Neural cell (in vitro differentiated cells): ENCODE measurements at regions not wholly inside any gene's neighbourhood (a gene's known extent, or its start where the extent isn't known, plus 50 kb on each side); places are given as distances from the start of the nearest gene placed in this dataset.

Source experiments
- EP300 ChIP-seq: fragments of 450-650 bp; conservative IDR thresholded peaks from 2 replicates; pipeline ENCODE4 v1.6.1; 2014; ENCODE audit warnings: antibody characterized with exemption, mild to moderate bottlenecking, moderate library complexity; ENCODE audit not compliant: poor library complexity, severe bottlenecking
- EZH2 ChIP-seq: fragments of 200-600, 300-800 bp; shearing (Covaris generic), sonication (generic); IDR thresholded peaks from 2 replicates; pipeline ENCODE4 v1.6.1; 2014; ENCODE audit warnings: antibody characterized with exemption, low read length, borderline replicate concordance, mild to moderate bottlenecking; ENCODE audit not compliant: insufficient read depth, poor library complexity, severe bottlenecking
- POLR2AphosphoS5 ChIP-seq: IDR thresholded peaks from 2 replicates; pipeline ENCODE4 v1.6.1; 2012
- RAD21 ChIP-seq: fragments of 450-650 bp; conservative IDR thresholded peaks from 2 replicates; pipeline ENCODE4 v1.6.1; 2014; ENCODE audit warnings: antibody characterized with exemption, mild to moderate bottlenecking, moderate library complexity
- SMC3 ChIP-seq: fragments of 450-650 bp; conservative IDR thresholded peaks from 2 replicates; pipeline ENCODE4 v1.6.1; 2014; ENCODE audit warnings: antibody characterized with exemption, mild to moderate bottlenecking, moderate library complexity; ENCODE audit not compliant: poor library complexity
- TAF1 ChIP-seq: IDR thresholded peaks from 2 replicates; pipeline ENCODE4 v1.6.1; 2012; ENCODE audit warnings: low read depth
- TF ChIP-seq, protein P1 (sequence below): fragments of 450-650 bp; IDR thresholded peaks from 2 replicates; pipeline ENCODE4 v1.5.1; 2014; ENCODE audit warnings: antibody characterized with exemption, mild to moderate bottlenecking, moderate library complexity; ENCODE audit not compliant: poor library complexity, severe bottlenecking
- TF ChIP-seq, protein P2 (sequence below): IDR thresholded peaks from 2 replicates; pipeline ENCODE4 v1.6.1; 2012; ENCODE audit warnings: borderline replicate concordance

DNA sequence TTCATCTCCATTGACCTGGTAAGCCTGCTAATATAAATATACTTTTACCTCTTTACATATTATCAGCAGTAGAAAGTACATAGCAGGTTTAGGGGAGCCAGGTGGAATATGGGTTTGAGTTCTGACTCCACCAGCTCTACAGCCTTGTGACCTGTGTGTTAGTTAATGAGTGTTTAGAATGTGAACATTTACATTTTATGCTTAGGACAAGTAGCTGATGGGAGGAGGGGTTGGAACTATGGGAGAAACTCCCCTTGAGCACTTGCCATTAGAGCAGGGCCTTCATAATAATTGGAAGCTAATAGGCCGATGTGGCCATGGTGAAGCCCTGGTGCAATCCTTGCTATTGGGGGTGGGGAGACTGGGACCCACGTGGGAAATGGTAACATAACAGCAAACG is 148.3 kb upstream of the NTRK2 start:
- TF ChIP-seq TAF1 (no peak), EP300 (no peak), POLR2AphosphoS5 (no peak), EZH2 (no peak), RAD21 (no peak), SMC3 (no peak)
- TF ChIP-seq, protein P1, sequence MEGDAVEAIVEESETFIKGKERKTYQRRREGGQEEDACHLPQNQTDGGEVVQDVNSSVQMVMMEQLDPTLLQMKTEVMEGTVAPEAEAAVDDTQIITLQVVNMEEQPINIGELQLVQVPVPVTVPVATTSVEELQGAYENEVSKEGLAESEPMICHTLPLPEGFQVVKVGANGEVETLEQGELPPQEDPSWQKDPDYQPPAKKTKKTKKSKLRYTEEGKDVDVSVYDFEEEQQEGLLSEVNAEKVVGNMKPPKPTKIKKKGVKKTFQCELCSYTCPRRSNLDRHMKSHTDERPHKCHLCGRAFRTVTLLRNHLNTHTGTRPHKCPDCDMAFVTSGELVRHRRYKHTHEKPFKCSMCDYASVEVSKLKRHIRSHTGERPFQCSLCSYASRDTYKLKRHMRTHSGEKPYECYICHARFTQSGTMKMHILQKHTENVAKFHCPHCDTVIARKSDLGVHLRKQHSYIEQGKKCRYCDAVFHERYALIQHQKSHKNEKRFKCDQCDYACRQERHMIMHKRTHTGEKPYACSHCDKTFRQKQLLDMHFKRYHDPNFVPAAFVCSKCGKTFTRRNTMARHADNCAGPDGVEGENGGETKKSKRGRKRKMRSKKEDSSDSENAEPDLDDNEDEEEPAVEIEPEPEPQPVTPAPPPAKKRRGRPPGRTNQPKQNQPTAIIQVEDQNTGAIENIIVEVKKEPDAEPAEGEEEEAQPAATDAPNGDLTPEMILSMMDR: no peak
- TF ChIP-seq, protein P2, sequence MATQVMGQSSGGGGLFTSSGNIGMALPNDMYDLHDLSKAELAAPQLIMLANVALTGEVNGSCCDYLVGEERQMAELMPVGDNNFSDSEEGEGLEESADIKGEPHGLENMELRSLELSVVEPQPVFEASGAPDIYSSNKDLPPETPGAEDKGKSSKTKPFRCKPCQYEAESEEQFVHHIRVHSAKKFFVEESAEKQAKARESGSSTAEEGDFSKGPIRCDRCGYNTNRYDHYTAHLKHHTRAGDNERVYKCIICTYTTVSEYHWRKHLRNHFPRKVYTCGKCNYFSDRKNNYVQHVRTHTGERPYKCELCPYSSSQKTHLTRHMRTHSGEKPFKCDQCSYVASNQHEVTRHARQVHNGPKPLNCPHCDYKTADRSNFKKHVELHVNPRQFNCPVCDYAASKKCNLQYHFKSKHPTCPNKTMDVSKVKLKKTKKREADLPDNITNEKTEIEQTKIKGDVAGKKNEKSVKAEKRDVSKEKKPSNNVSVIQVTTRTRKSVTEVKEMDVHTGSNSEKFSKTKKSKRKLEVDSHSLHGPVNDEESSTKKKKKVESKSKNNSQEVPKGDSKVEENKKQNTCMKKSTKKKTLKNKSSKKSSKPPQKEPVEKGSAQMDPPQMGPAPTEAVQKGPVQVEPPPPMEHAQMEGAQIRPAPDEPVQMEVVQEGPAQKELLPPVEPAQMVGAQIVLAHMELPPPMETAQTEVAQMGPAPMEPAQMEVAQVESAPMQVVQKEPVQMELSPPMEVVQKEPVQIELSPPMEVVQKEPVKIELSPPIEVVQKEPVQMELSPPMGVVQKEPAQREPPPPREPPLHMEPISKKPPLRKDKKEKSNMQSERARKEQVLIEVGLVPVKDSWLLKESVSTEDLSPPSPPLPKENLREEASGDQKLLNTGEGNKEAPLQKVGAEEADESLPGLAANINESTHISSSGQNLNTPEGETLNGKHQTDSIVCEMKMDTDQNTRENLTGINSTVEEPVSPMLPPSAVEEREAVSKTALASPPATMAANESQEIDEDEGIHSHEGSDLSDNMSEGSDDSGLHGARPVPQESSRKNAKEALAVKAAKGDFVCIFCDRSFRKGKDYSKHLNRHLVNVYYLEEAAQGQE: no peak
